ENCODE measurements at regions not wholly inside any gene's neighbourhood (a gene's known extent, or its start where the extent isn't known, plus 50 kb on each side); places are given as distances from the start of the nearest gene placed in this dataset.
A peak's percentile ranks its signal among the peaks of the same experiment; 100 is the strongest.
"Not testable (repeated sequence)": the region's sequence is repeated elsewhere in the genome, so short reads cannot be mapped to it uniquely, and the experiment has no call there.

GRCh38 chr2:107669335-107669734 is 157.4 kb upstream of the RGPD4 start:
- DNase-seq: no peak

GRCh38 chr2:107681936-107682335 is 144.8 kb upstream of the RGPD4 start:
- no peak for DNase-seq

- no peak for DNase-seq
Measured at GRCh38 chr2:107684421-107684820, 142.3 kb upstream of the RGPD4 start.

GRCh38 chr2:107685421-107685986 is 141.2 kb upstream of the RGPD4 start:
- no peak for DNase-seq

- no peak for DNase-seq
Measured at GRCh38 chr2:107687073-107687472, 139.6 kb upstream of the RGPD4 start.

- DNase-seq: no peak
Measured at GRCh38 chr2:107688135-107688534, 138.6 kb upstream of the RGPD4 start.

- no peak for DNase-seq
Measured at GRCh38 chr2:107693604-107694003, 133.1 kb upstream of the RGPD4 start.

- DNase-seq: no peak
Measured at GRCh38 chr2:107694667-107695066, 132.0 kb upstream of the RGPD4 start.

GRCh38 chr2:107697385-107697784 is 129.3 kb upstream of the RGPD4 start:
- DNase-seq: no peak

GRCh38 chr2:107698861-107699260 is 127.8 kb upstream of the RGPD4 start:
- no peak for DNase-seq

GRCh38 chr2:107700073-107700472 is 126.6 kb upstream of the RGPD4 start:
- no peak for DNase-seq

- DNase-seq: no peak
Measured at GRCh38 chr2:107711941-107712340, 114.8 kb upstream of the RGPD4 start.

GRCh38 chr2:107712857-107713256 is 113.8 kb upstream of the RGPD4 start:
- no peak for DNase-seq

GRCh38 chr2:107717661-107718060 is 109.0 kb upstream of the RGPD4 start:
- no peak for DNase-seq

GRCh38 chr2:107719141-107719540 is 107.6 kb upstream of the RGPD4 start:
- no peak for DNase-seq

- peak; percentile 4 for DNase-seq
Measured at GRCh38 chr2:107719836-107720235, 106.9 kb upstream of the RGPD4 start.

- no peak for DNase-seq
Measured at GRCh38 chr2:107721178-107721577, 105.5 kb upstream of the RGPD4 start.

GRCh38 chr2:107721586-107721985 is 105.1 kb upstream of the RGPD4 start:
- no peak for DNase-seq

GRCh38 chr2:107725824-107726223 is 100.9 kb upstream of the RGPD4 start:
- not testable (repeated sequence) for DNase-seq

- no peak for DNase-seq
Measured at GRCh38 chr2:107727318-107727717, 99.4 kb upstream of the RGPD4 start.

GRCh38 chr2:107728586-107728985 is 98.1 kb upstream of the RGPD4 start:
- DNase-seq: no peak

GRCh38 chr2:107729440-107729839 is 97.3 kb upstream of the RGPD4 start:
- DNase-seq: no peak

GRCh38 chr2:107730898-107731297 is 95.8 kb upstream of the RGPD4 start:
- no peak for DNase-seq

- no peak for DNase-seq
Measured at GRCh38 chr2:107731435-107731834, 95.3 kb upstream of the RGPD4 start.

- DNase-seq: no peak
Measured at GRCh38 chr2:107735201-107735600, 91.5 kb upstream of the RGPD4 start.

- DNase-seq: no peak
Measured at GRCh38 chr2:107737756-107738155, 88.9 kb upstream of the RGPD4 start.

Data from NCI-H524 treated with DMSO at 0.1 percent for 48 hours (cell line).